BLaER1 treated with 17β-estradiol and CSF1 and Interleukin-3, amounts not matched to agents 10 nM and 100 nM (cell line): ENCODE measurements at regions not wholly inside any gene's neighbourhood (a gene's known extent, or its start where the extent isn't known, plus 50 kb on each side); places are given as distances from the start of the nearest gene placed in this dataset.
A peak's percentile ranks its signal among the peaks of the same experiment; 100 is the strongest.

Experiments
- H3K27ac ChIP-seq, 11 experiments: shearing (Covaris generic); formaldehyde crosslinking; 2 replicates each; pipeline ENCODE4 v1.8.1; 2022
- H3K27me3 ChIP-seq, 11 experiments: shearing (Covaris generic); formaldehyde crosslinking; 2 replicates each; pipeline ENCODE4 v1.8.1; 2022
- H3K36me3 ChIP-seq, 11 experiments: shearing (Covaris generic); formaldehyde crosslinking; 2 replicates each; pipeline ENCODE4 v1.8.1; 2022
- H3K4me1 ChIP-seq, 10 experiments: shearing (Covaris generic); formaldehyde crosslinking; 2 replicates each; pipeline ENCODE4 v1.8.1; 2022
- H3K4me2 ChIP-seq, 11 experiments: shearing (Covaris generic); formaldehyde crosslinking; 2 replicates each; pipeline ENCODE4 v1.8.1; 2022
- H3K4me3 ChIP-seq, 10 experiments: shearing (Covaris generic); formaldehyde crosslinking; 2 replicates each; pipeline ENCODE4 v1.8.1; 2022
- H3K9ac ChIP-seq, 11 experiments: shearing (Covaris generic); formaldehyde crosslinking; 2 replicates each; pipeline ENCODE4 v1.8.1; 2022
- H3K9me3 ChIP-seq, 11 experiments: shearing (Covaris generic); formaldehyde crosslinking; replicated peaks in 1 of 11; 2 replicates each; pipeline ENCODE4 v1.8.1; 2022
- H4K20me1 ChIP-seq, 11 experiments: shearing (Covaris generic); formaldehyde crosslinking; 2 replicates each; pipeline ENCODE4 v1.8.1; 2022
- Cebpa-rat ChIP-seq, 11 experiments: shearing (Covaris generic); IDR thresholded peaks; 2 replicates each; pipeline ENCODE4 v1.8.1; 2022

- Histone ChIP-seq H3K4me1 (no peaks in the 10 kb centered on the region), H3K4me2 (no peak overlapping the region), H3K9me3 (peaks cover 0 to 20% (median 11%) of the 10 kb centered on the region in 11 experiments; a peak in 15 of 22 replicates), H3K4me3 (no peak overlapping the region), H3K27ac (no peak overlapping the region), H3K36me3 (no peaks in the 10 kb centered on the region), H3K27me3 (no peaks in the 10 kb centered on the region), H4K20me1 (no peaks in the 10 kb centered on the region), H3K9ac (no peak overlapping the region)
- TF ChIP-seq Cebpa-rat (IDR thresholded peaks at IDR 0.05), result no peak
These were observed 127.7 kb downstream of the ZNF664 start for GRCh38 chr12:124100572-124101178.

GRCh38 chr12:124105546-124105945, 132.5 kb downstream of the ZNF664 start:
- Histone ChIP-seq H3K27ac (no peak overlapping the region), H3K4me1 (peaks cover 0 to 7% (median 4%) of the 10 kb centered on the region in 10 experiments; a peak in 4 of 20 replicates), H3K36me3 (no peaks in the 10 kb centered on the region), H3K9me3 (peaks cover 0 to 23% (median 10%) of the 10 kb centered on the region in 11 experiments; a peak in 16 of 22 replicates), H3K4me3 (no peak overlapping the region), H3K27me3 (no peaks in the 10 kb centered on the region), H3K9ac (no peak overlapping the region), H4K20me1 (no peaks in the 10 kb centered on the region), H3K4me2 (no peak overlapping the region)
- no peak for TF ChIP-seq Cebpa-rat (IDR thresholded peaks at IDR 0.05)

GRCh38 chr12:124107351-124107750, 134.3 kb downstream of the ZNF664 start:
- no peaks in the 10 kb centered on the region for H3K27me3 ChIP-seq

GRCh38 chr12:124109760-124110159, 136.7 kb downstream of the ZNF664 start:
- H3K27ac ChIP-seq, result peak overlapping the region in 4 of 11 experiments; percentile 2 to 21 (median 14); a peak in 1 of 22 replicates
- TF ChIP-seq Cebpa-rat (IDR thresholded peaks at IDR 0.05), result no peak

More at GRCh38 chr12:124107351-124107750, 134.3 kb downstream of the ZNF664 start:
- Histone ChIP-seq H3K9ac (no peak overlapping the region), H3K4me1 (peaks cover 0 to 7% (median 4%) of the 10 kb centered on the region in 10 experiments; a peak in 4 of 20 replicates), H3K27ac (no peak overlapping the region), H3K36me3 (no peaks in the 10 kb centered on the region), H3K9me3 (peaks cover 0 to 23% (median 7%) of the 10 kb centered on the region in 11 experiments; a peak in 16 of 22 replicates), H3K4me2 (no peak overlapping the region), H4K20me1 (no peaks in the 10 kb centered on the region), H3K4me3 (no peak overlapping the region)
- no peak for TF ChIP-seq Cebpa-rat (IDR thresholded peaks at IDR 0.05)

GRCh38 chr12:124110372-124110883, 137.4 kb downstream of the ZNF664 start:
- no peak for TF ChIP-seq Cebpa-rat (IDR thresholded peaks at IDR 0.05)
- no peak overlapping the region for H3K4me3 ChIP-seq
- H3K9me3 ChIP-seq, result peaks cover 9 to 25% (median 12%) of the 10 kb centered on the region in 11 experiments; a peak in 20 of 22 replicates
- peaks cover 0 to 7% (median 4%) of the 10 kb centered on the region in 10 experiments; a peak in 4 of 20 replicates for H3K4me1 ChIP-seq
- H3K4me2 ChIP-seq, result peak overlapping the region in 7 of 11 experiments; percentile 4 to 36 (median 15); a peak in 5 of 22 replicates
- no peak overlapping the region for H3K9ac ChIP-seq
- no peaks in the 10 kb centered on the region for H3K27me3 ChIP-seq
- H3K36me3 ChIP-seq, result no peaks in the 10 kb centered on the region
- no peaks in the 10 kb centered on the region for H4K20me1 ChIP-seq
- H3K27ac ChIP-seq, result peak overlapping the region in 3 of 11 experiments; percentile 8 to 21 (median 21); a peak in 1 of 22 replicates

More at GRCh38 chr12:124109760-124110159, 136.7 kb downstream of the ZNF664 start:
- peaks cover 9 to 25% (median 12%) of the 10 kb centered on the region in 11 experiments; a peak in 20 of 22 replicates for H3K9me3 ChIP-seq
- H3K36me3 ChIP-seq, result no peaks in the 10 kb centered on the region
- H3K4me2 ChIP-seq, result peak overlapping the region in 7 of 11 experiments; percentile 4 to 36 (median 15); a peak in 6 of 22 replicates
- no peaks in the 10 kb centered on the region for H3K27me3 ChIP-seq
- H3K9ac ChIP-seq, result no peak overlapping the region
- no peaks in the 10 kb centered on the region for H4K20me1 ChIP-seq
- H3K4me1 ChIP-seq, result peaks cover 0 to 7% (median 4%) of the 10 kb centered on the region in 10 experiments; a peak in 4 of 20 replicates
- H3K4me3 ChIP-seq, result no peak overlapping the region

- no peak overlapping the region for H3K4me3 ChIP-seq
- no peaks in the 10 kb centered on the region for H3K36me3 ChIP-seq
- H3K4me2 ChIP-seq, result no peak overlapping the region
- peaks cover 0 to 7% (median 4%) of the 10 kb centered on the region in 10 experiments; a peak in 4 of 20 replicates for H3K4me1 ChIP-seq
- H3K27me3 ChIP-seq, result no peaks in the 10 kb centered on the region
- no peak for TF ChIP-seq Cebpa-rat (IDR thresholded peaks at IDR 0.05)
- no peak overlapping the region for H3K27ac ChIP-seq
- H4K20me1 ChIP-seq, result no peaks in the 10 kb centered on the region
- peaks cover 9 to 25% (median 12%) of the 10 kb centered on the region in 11 experiments; a peak in 20 of 22 replicates for H3K9me3 ChIP-seq
- H3K9ac ChIP-seq, result no peak overlapping the region
These were observed 138.0 kb downstream of the ZNF664 start for GRCh38 chr12:124111006-124111405.

- no peak overlapping the region for H3K4me2 ChIP-seq
- no peak overlapping the region for H3K4me3 ChIP-seq
- no peaks in the 10 kb centered on the region for H3K36me3 ChIP-seq
- peaks cover 0 to 7% (median 4%) of the 10 kb centered on the region in 10 experiments; a peak in 6 of 20 replicates for H3K4me1 ChIP-seq
- H3K27me3 ChIP-seq, result no peaks in the 10 kb centered on the region
- no peak for TF ChIP-seq Cebpa-rat (IDR thresholded peaks at IDR 0.05)
- peaks cover 9 to 16% (median 12%) of the 10 kb centered on the region in 11 experiments; a peak in 20 of 22 replicates for H3K9me3 ChIP-seq
- H4K20me1 ChIP-seq, result no peaks in the 10 kb centered on the region
- no peak overlapping the region for H3K9ac ChIP-seq
- H3K27ac ChIP-seq, result no peak overlapping the region
These were observed 141.3 kb downstream of the ZNF664 start for GRCh38 chr12:124114316-124114715.

GRCh38 chr12:124115496-124115895, 142.5 kb downstream of the ZNF664 start:
- H3K27me3 ChIP-seq, result no peaks in the 10 kb centered on the region
- H3K4me3 ChIP-seq, result no peak overlapping the region

GRCh38 chr12:124115976-124116690, 143.1 kb downstream of the ZNF664 start:
- H3K4me1 ChIP-seq, result peaks cover 0 to 4% (median 0%) of the 10 kb centered on the region in 10 experiments; a peak in 2 of 20 replicates
- H3K4me3 ChIP-seq, result no peak overlapping the region
- TF ChIP-seq Cebpa-rat (IDR thresholded peaks at IDR 0.05), result no peak
- no peak overlapping the region for H3K4me2 ChIP-seq
- no peak overlapping the region for H3K9ac ChIP-seq
- no peak overlapping the region for H3K27ac ChIP-seq
- no peaks in the 10 kb centered on the region for H3K27me3 ChIP-seq
- peaks cover 9 to 24% (median 14%) of the 10 kb centered on the region in 11 experiments; a peak in 20 of 22 replicates for H3K9me3 ChIP-seq
- no peaks in the 10 kb centered on the region for H3K36me3 ChIP-seq
- no peaks in the 10 kb centered on the region for H4K20me1 ChIP-seq

More at GRCh38 chr12:124115496-124115895, 142.5 kb downstream of the ZNF664 start:
- Histone ChIP-seq H3K36me3 (no peaks in the 10 kb centered on the region), H3K9me3 (peaks cover 9 to 24% (median 14%) of the 10 kb centered on the region in 11 experiments; a peak in 20 of 22 replicates), H4K20me1 (no peaks in the 10 kb centered on the region), H3K27ac (no peak overlapping the region), H3K4me2 (no peak overlapping the region), H3K9ac (no peak overlapping the region), H3K4me1 (peaks cover 0 to 4% (median 0%) of the 10 kb centered on the region in 10 experiments; a peak in 2 of 20 replicates)
- TF ChIP-seq Cebpa-rat (IDR thresholded peaks at IDR 0.05), result no peak
